HepG2 (cell line): ENCODE measurements at regions not wholly inside any gene's neighbourhood (a gene's known extent, or its start where the extent isn't known, plus 50 kb on each side); places are given as distances from the start of the nearest gene placed in this dataset.

Source experiments
- ARNTL ChIP-seq: sonication (generic); formaldehyde crosslinking; IDR thresholded peaks from 2 replicates; pipeline ENCODE4 v1.4.0; 2020; ENCODE audit warnings: mild to moderate bottlenecking, missing genetic modification reagents
- CHCHD3 ChIP-seq: sonication (generic); formaldehyde crosslinking; IDR thresholded peaks from 2 replicates; pipeline ENCODE4 v1.8.0; 2022; ENCODE audit warnings: mild to moderate bottlenecking, missing genetic modification reagents, moderate library complexity
- FOXO1 ChIP-seq: sonication (generic); formaldehyde crosslinking; IDR thresholded peaks from 2 replicates; pipeline ENCODE4 v1.4.0; 2020; ENCODE audit warnings: missing genetic modification reagents
- FOXP4 ChIP-seq: sonication (generic); formaldehyde crosslinking; IDR thresholded peaks from 2 replicates; pipeline ENCODE4 v1.4.0; 2020; ENCODE audit warnings: missing genetic modification reagents
- GTF2F1 ChIP-seq: fragments of 150-350 bp; IDR thresholded peaks from 2 replicates; pipeline ENCODE4 v1.6.1; 2014; ENCODE audit warnings: low read length
- NCOR1 ChIP-seq: fragments of 200-600 bp; sonication (generic); IDR thresholded peaks from 2 replicates; pipeline ENCODE4 v1.7.0; 2017; ENCODE audit warnings: antibody characterized with exemption, low read length, borderline replicate concordance
- NR2F6 ChIP-seq, 2 experiments: IDR thresholded peaks; 2 replicates each; pipeline ENCODE4 v1.6.1; 2016; ENCODE audit warnings: antibody characterized with exemption in 1 of 2, mild to moderate bottlenecking in 1 of 2
- RFX3 ChIP-seq: IDR thresholded peaks from 2 replicates; pipeline ENCODE4 v1.6.1; 2016; ENCODE audit warnings: missing biosample characterization, missing genetic modification reagents
- STAG1 ChIP-seq: sonication (generic); formaldehyde crosslinking; IDR thresholded peaks from 2 replicates; pipeline ENCODE4 v1.4.0; 2020; ENCODE audit warnings: missing genetic modification reagents
- TBX2 ChIP-seq: sonication (generic); formaldehyde crosslinking; IDR thresholded peaks from 2 replicates; pipeline ENCODE4 v1.5.0; 2020; ENCODE audit warnings: missing genetic modification reagents, mild to moderate bottlenecking, borderline replicate concordance
- TFE3 ChIP-seq: IDR thresholded peaks from 2 replicates; pipeline ENCODE4 v1.6.1; 2016
- YEATS2 ChIP-seq: sonication (generic); formaldehyde crosslinking; IDR thresholded peaks from 2 replicates; pipeline ENCODE4 v1.4.0; 2020; ENCODE audit warnings: missing genetic modification reagents, borderline replicate concordance
- ZKSCAN5 ChIP-seq: sonication (generic); formaldehyde crosslinking; IDR thresholded peaks from 2 replicates; pipeline ENCODE4 v1.5.1; 2020; ENCODE audit warnings: mild to moderate bottlenecking, missing genetic modification reagents
- ZNF512 ChIP-seq: sonication (generic); formaldehyde crosslinking; IDR thresholded peaks from 2 replicates; pipeline ENCODE4 v1.4.0; 2020; ENCODE audit warnings: mild to moderate bottlenecking, missing genetic modification reagents
- ZNF646 ChIP-seq: sonication (generic); formaldehyde crosslinking; IDR thresholded peaks from 2 replicates; pipeline ENCODE4 v1.9.0; 2021; ENCODE audit warnings: mild to moderate bottlenecking, missing genetic modification reagents
- ZSCAN5A ChIP-seq: sonication (generic); formaldehyde crosslinking; IDR thresholded peaks from 2 replicates; pipeline ENCODE4 v1.8.0; 2022; ENCODE audit warnings: mild to moderate bottlenecking, missing genetic modification reagents, borderline replicate concordance

GRCh38 chr21:14889080-14889810 is 175.6 kb downstream of the NRIP1 start (continued):
- peak; percentile 85 for TF ChIP-seq NR2F6 (IDR thresholded peaks at IDR 0.05)
- TF ChIP-seq NR2F6 (CRISPR knock-in tag; IDR thresholded peaks at IDR 0.05), result peak; percentile 79
- peak; percentile 94 for TF ChIP-seq FOXO1 (CRISPR knock-in tag)
- no peak for TF ChIP-seq CHCHD3
- TF ChIP-seq TFE3 (CRISPR knock-in tag), result peak; percentile 67
- TF ChIP-seq RFX3 (CRISPR knock-in tag), result 0 out of 2 replicates have a peak, but pooled peaks have one; percentile 9
- TF ChIP-seq ZNF646 (CRISPR knock-in tag), result no peak
- no peak for TF ChIP-seq ZKSCAN5 (CRISPR knock-in tag)
- peak; percentile 86 for TF ChIP-seq FOXP4 (CRISPR knock-in tag)
- peak; percentile 66; the same call in 1 of the 2 replicates for TF ChIP-seq ARNTL (CRISPR knock-in tag)
- TF ChIP-seq STAG1 (CRISPR knock-in tag), result 0 out of 2 replicates have a peak, but pooled peaks have one; percentile 19
- TF ChIP-seq GTF2F1, result no peak
- no peak for TF ChIP-seq ZNF512 (CRISPR knock-in tag)
- TF ChIP-seq ZSCAN5A (CRISPR knock-in tag), result peak; percentile 90; the same call in 1 of the 2 replicates
- peak; percentile 34; the same call in 1 of the 2 replicates for TF ChIP-seq YEATS2 (CRISPR knock-in tag)
- peak; percentile 58 for TF ChIP-seq TBX2
- TF ChIP-seq NCOR1, result peak; percentile 100
